HepG2 (cell line): ENCODE measurements at regions not wholly inside any gene's neighbourhood (a gene's known extent, or its start where the extent isn't known, plus 50 kb on each side); places are given as distances from the start of the nearest gene placed in this dataset.

ENCODE experiments used
- ATAC-seq: fragments of 200-7000 bp; cut with Tn5 transposase; 3 replicates; pipeline ENCODE4 v1.9.1; 2020; ENCODE audit warnings: mild to moderate bottlenecking, moderate library complexity
- BruUV-seq: library from RNA; stranded (reverse); fragments of 400-500 nt; replicated peaks from 2 replicates; lab custom pipeline; 2021; lab: Mats Ljungman, UMichigan
- CTCF ChIA-PET: fragments of 300-600 bp; formaldehyde crosslinking; extraction: SDS; loops from one replicate; lab custom pipeline; 2021; ENCODE audit warnings: low total read pairs, inconsistent platforms, low intra/inter-chr PET ratio; lab: Yijun Ruan, JAX
- POLR2A ChIA-PET: fragments of 350-600 bp; sonication (Branson Sonifier 250); formaldehyde crosslinking; loops from one replicate; lab custom pipeline; 2020; ENCODE audit warnings: antibody characterized with exemption, inconsistent platforms; lab: Yijun Ruan, JAX
- DNase-seq: peaks from one replicate; pipeline ENCODE4 v3.0.0-alpha.2; 2015; ENCODE audit warnings: low spot score
- FAIRE-seq: peaks from 3 replicates; lab custom pipeline; 2011; peaks lifted over from hg19 to GRCh38; lab: Jason Lieb, UNC
- H2AFZ ChIP-seq: one replicate; pipeline ENCODE4 v1.6.1; 2011; ENCODE audit warnings: low read length, inconsistent platforms
- H3K27ac ChIP-seq: fragments of 300-600 bp; 3 replicates; pipeline ENCODE4 v1.8.0; 2011; ENCODE audit warnings: mixed run types, mild to moderate bottlenecking, mixed read lengths, low read length, inconsistent platforms; ENCODE audit not compliant: insufficient read depth; ENCODE audit errors: extremely low read length
- H3K27me3 ChIP-seq, 2 experiments: fragments of 200-600 bp in 1 of 2; 2 replicates in 1 of 2; 3 replicates in 1 of 2; pipeline versions ENCODE4 v1.6.0 to v1.8.0; 2011; ENCODE audit warnings: low read length in 2 of 2, mild to moderate bottlenecking in 2 of 2, moderate library complexity in 2 of 2, inconsistent platforms in 1 of 2; ENCODE audit not compliant: insufficient read depth in 2 of 2, control insufficient read depth in 1 of 2
- H3K36me3 ChIP-seq, 2 experiments: fragments of 200-600 bp in 1 of 2; replicated peaks in 1 of 2; 2 replicates in 1 of 2; 3 replicates in 1 of 2; pipeline versions ENCODE4 v1.5.1 to v1.8.0; 2011; ENCODE audit warnings: low read length in 2 of 2, inconsistent platforms in 1 of 2; ENCODE audit not compliant: insufficient read depth in 2 of 2, control insufficient read depth in 1 of 2
- H3K4me1 ChIP-seq: 2 replicates; pipeline ENCODE4 v1.5.1; 2012; ENCODE audit warnings: low read length, inconsistent platforms; ENCODE audit not compliant: insufficient read depth
- H3K4me2 ChIP-seq: 2 replicates; pipeline ENCODE4 v1.6.0; 2011; ENCODE audit warnings: low read depth, low read length, inconsistent platforms
- H3K4me3 ChIP-seq, 3 experiments: fragments of 200-600 bp in 1 of 3; sonication (generic), shearing (Covaris generic) in 1 of 3; replicated peaks in 1 of 3; 2 replicates each; pipeline ENCODE4 v1.5.1; 2011 to 2016; ENCODE audit warnings: low read length in 3 of 3, inconsistent platforms in 2 of 3, low read depth in 2 of 3, mild to moderate bottlenecking in 2 of 3, control low read depth in 1 of 3, mixed read lengths in 1 of 3; ENCODE audit not compliant: insufficient read depth in 1 of 3
- H3K79me2 ChIP-seq: one replicate; pipeline ENCODE4 v1.6.1; 2011; ENCODE audit warnings: low read length, inconsistent platforms; ENCODE audit not compliant: insufficient read depth
- H3K9ac ChIP-seq: 2 replicates; pipeline ENCODE4 v1.6.0; 2011; ENCODE audit warnings: mild to moderate bottlenecking, low read depth, low read length, inconsistent platforms; ENCODE audit not compliant: insufficient read depth
- H3K9me3 ChIP-seq: 2 replicates; pipeline ENCODE4 v1.5.1; 2012; ENCODE audit warnings: mild to moderate bottlenecking, low read length
- H4K20me1 ChIP-seq: 2 replicates; pipeline ENCODE4 v1.6.0; 2011; ENCODE audit warnings: inconsistent platforms, mild to moderate bottlenecking, low read length, moderate library complexity; ENCODE audit not compliant: insufficient read depth
- DNMT3B ChIP-seq: conservative IDR thresholded peaks from 2 replicates; pipeline ENCODE4 v1.6.1; 2016; ENCODE audit warnings: missing biosample characterization, control low read depth
- GATAD2A ChIP-seq: IDR thresholded peaks from 2 replicates; pipeline ENCODE4 v1.6.1; 2016
- MED8 ChIP-seq: sonication (generic); formaldehyde crosslinking; IDR thresholded peaks from 2 replicates; pipeline ENCODE4 v1.8.1; 2023; ENCODE audit warnings: mild to moderate bottlenecking, missing genetic modification reagents; ENCODE audit not compliant: insufficient replicate concordance
- MYNN ChIP-seq: sonication (generic); formaldehyde crosslinking; IDR thresholded peaks from 2 replicates; pipeline ENCODE4 v1.4.0; 2020; ENCODE audit warnings: mild to moderate bottlenecking, low read depth, missing genetic modification reagents
- NAIF1 ChIP-seq: sonication (generic); formaldehyde crosslinking; IDR thresholded peaks from 2 replicates; pipeline ENCODE4 v1.5.0; 2020; ENCODE audit warnings: mild to moderate bottlenecking, missing genetic modification reagents, borderline replicate concordance
- POLR2AphosphoS2 ChIP-seq: IDR thresholded peaks from 2 replicates; pipeline ENCODE4 v1.6.1; 2011; ENCODE audit warnings: low read depth, low read length, improper control_type of control experiment
- ZKSCAN8 ChIP-seq: IDR thresholded peaks from 2 replicates; pipeline ENCODE4 v1.6.1; 2016; ENCODE audit warnings: borderline replicate concordance, missing genetic modification reagents, missing compliant biosample characterization
- ZNF124 ChIP-seq: sonication (generic); formaldehyde crosslinking; IDR thresholded peaks from 2 replicates; pipeline ENCODE4 v1.4.0; 2020; ENCODE audit warnings: missing genetic modification reagents
- ZNF143 ChIP-seq: sonication (generic); formaldehyde crosslinking; IDR thresholded peaks from 2 replicates; pipeline ENCODE4 v1.4.0; 2020; ENCODE audit warnings: missing genetic modification reagents
- ZNF180 ChIP-seq: sonication (generic); formaldehyde crosslinking; IDR thresholded peaks from 2 replicates; pipeline ENCODE4 v1.4.0; 2020; ENCODE audit warnings: low read depth, missing genetic modification reagents, borderline replicate concordance
- ZNF276 ChIP-seq: sonication (generic); formaldehyde crosslinking; IDR thresholded peaks from 2 replicates; pipeline ENCODE4 v1.4.0; 2020; ENCODE audit warnings: mild to moderate bottlenecking, low read depth, missing genetic modification reagents
- ZNF468 ChIP-seq: sonication (generic); formaldehyde crosslinking; IDR thresholded peaks from 2 replicates; pipeline ENCODE4 v1.8.0; 2022; ENCODE audit warnings: mild to moderate bottlenecking, moderate library complexity, missing genetic modification reagents
- ZNF567 ChIP-seq: sonication (generic); formaldehyde crosslinking; IDR thresholded peaks from 2 replicates; pipeline ENCODE4 v1.8.1; 2023; ENCODE audit warnings: mild to moderate bottlenecking, missing genetic modification reagents, borderline replicate concordance
- ZNF713 ChIP-seq: sonication (generic); formaldehyde crosslinking; IDR thresholded peaks from 2 replicates; pipeline ENCODE4 v1.4.0; 2020; ENCODE audit warnings: mild to moderate bottlenecking, missing genetic modification reagents
- ZNF776 ChIP-seq: sonication (generic); formaldehyde crosslinking; IDR thresholded peaks from 2 replicates; pipeline ENCODE4 v1.4.0; 2020; ENCODE audit warnings: mild to moderate bottlenecking, missing genetic modification reagents
- WGBS: methylation state at CpG from one replicate; pipeline ENCODE4 v1.1.6; 2017; ENCODE audit warnings: low lambda C conversion rate; 5-methylcytosine and 5-hydroxymethylcytosine counted together
- in situ Hi-C: cut with HindIII; loops from 2 replicates; pipeline ENCODE4 v1.10.0; 2017; ENCODE audit warnings: low pct_unique_long_range_greater_than_20kb; ENCODE audit not compliant: extremely low pct_ligation_motif_present
- intact Hi-C: fragments of 100-400 bp; cut with micrococcal nuclease; formaldehyde crosslinking; loops from one replicate; pipeline ENCODE4 v1.10.0; 2022; ENCODE audit not compliant: unreplicated experiment
- TF ChIP-seq, protein P1 (sequence below): IDR thresholded peaks from 2 replicates; pipeline ENCODE4 v1.6.1; 2016; ENCODE audit warnings: missing compliant biosample characterization, missing genetic modification reagents, borderline replicate concordance

- Histone ChIP-seq H3K4me2 (no peak overlapping the region), H3K27me3 (peaks cover 0 to 4% of the 10 kb centered on the region in 2 experiments; a peak in 1 of 5 replicates), H3K4me3 (no peak overlapping the region), H3K9ac (no peak overlapping the region), H3K27ac (no peak overlapping the region), H4K20me1 (no peaks in the 10 kb centered on the region), H3K79me2 (no peaks in the 10 kb centered on the region), H3K36me3 (no peaks in the 10 kb centered on the region), H3K9me3 (no peaks in the 10 kb centered on the region), H2AFZ (no peak overlapping the region)
- ChIA-PET POLR2A (no interaction called here), CTCF (no interaction called here)
- FAIRE-seq (no peak), DNase-seq (no peak), ATAC-seq (peak; percentile 51; the same call in 2 of the 3 replicates)
- no TSS peak for BruUV-seq
- WGBS = 0% methylated on average over 3 of the region's 3 CpGs
- in situ Hi-C loops = no loop called here
- intact Hi-C loops = no loop called here
- TF ChIP-seq MYNN = no peak
- TF ChIP-seq ZNF143 (CRISPR knock-in tag) = no peak
- TF ChIP-seq ZNF567 (CRISPR knock-in tag) = no peak
- TF ChIP-seq, protein P1, sequence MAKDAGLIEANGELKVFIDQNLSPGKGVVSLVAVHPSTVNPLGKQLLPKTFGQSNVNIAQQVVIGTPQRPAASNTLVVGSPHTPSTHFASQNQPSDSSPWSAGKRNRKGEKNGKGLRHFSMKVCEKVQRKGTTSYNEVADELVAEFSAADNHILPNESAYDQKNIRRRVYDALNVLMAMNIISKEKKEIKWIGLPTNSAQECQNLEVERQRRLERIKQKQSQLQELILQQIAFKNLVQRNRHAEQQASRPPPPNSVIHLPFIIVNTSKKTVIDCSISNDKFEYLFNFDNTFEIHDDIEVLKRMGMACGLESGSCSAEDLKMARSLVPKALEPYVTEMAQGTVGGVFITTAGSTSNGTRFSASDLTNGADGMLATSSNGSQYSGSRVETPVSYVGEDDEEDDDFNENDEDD (CRISPR knock-in tag) = no peak
- no peak for TF ChIP-seq ZNF276
- TF ChIP-seq, all 625 proteins: peak for 0
- no peaks in the 10 kb centered on the region for H3K4me1 ChIP-seq
Measured at GRCh38 chr2:136344339-136344738, 226.4 kb upstream of the CXCR4 start.

DNA sequence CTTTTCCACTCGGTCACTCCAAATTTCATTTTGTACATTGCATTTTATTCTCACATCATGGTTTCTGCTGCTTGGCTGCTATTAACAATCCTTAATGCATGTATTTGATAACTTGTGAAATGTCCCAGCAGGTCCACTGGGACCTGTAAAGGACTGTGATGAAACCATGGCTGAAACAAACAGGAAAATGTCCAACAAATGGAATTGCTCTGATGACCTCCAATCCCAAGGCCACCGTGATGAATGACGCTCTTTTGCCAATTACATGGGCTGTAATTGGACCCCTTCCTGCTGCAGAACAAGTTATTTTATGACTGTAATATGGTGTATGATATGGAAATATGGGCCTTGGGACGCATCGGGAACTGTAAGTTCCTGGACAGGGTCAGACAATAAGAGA lies 224.2 kb upstream of the CXCR4 start:
- no peak for DNase-seq
- in situ Hi-C loops (no loop called here), intact Hi-C loops (no loop called here)
- ChIA-PET POLR2A (no interaction called here), CTCF (no interaction called here)
- 31% methylated on average over 5 of the region's 5 CpGs for WGBS
- H3K79me2 ChIP-seq = no peaks in the 10 kb centered on the region
- no peaks in the 10 kb centered on the region for H4K20me1 ChIP-seq
- H3K4me1 ChIP-seq = no peaks in the 10 kb centered on the region
- no peak overlapping the region for H3K27ac ChIP-seq
- H3K36me3 ChIP-seq = no peaks in the 10 kb centered on the region
- H3K9me3 ChIP-seq = no peaks in the 10 kb centered on the region
- H3K4me2 ChIP-seq = no peak overlapping the region
- H3K9ac ChIP-seq = no peak overlapping the region
- H2AFZ ChIP-seq = no peak overlapping the region
- peaks cover 0 to 4% of the 10 kb centered on the region in 2 experiments; a peak in 1 of 5 replicates for H3K27me3 ChIP-seq
- no TSS peak for BruUV-seq
- no peak for FAIRE-seq
- no peak overlapping the region for H3K4me3 ChIP-seq
- no peak for ATAC-seq
- no peak for TF ChIP-seq POLR2AphosphoS2
- TF ChIP-seq ZNF468 (CRISPR knock-in tag) = no peak
- no peak for TF ChIP-seq MED8 (CRISPR knock-in tag)
- no peak for TF ChIP-seq ZNF124
- TF ChIP-seq DNMT3B (CRISPR knock-in tag) = no peak
- no peak for TF ChIP-seq NAIF1
- TF ChIP-seq ZNF776 = no peak
- TF ChIP-seq ZKSCAN8 = no peak
- no peak for TF ChIP-seq ZNF180 (CRISPR knock-in tag)
- TF ChIP-seq GATAD2A (CRISPR knock-in tag) = no peak
- TF ChIP-seq ZNF713 = no peak
